ENCODE measurements at regions not wholly inside any gene's neighbourhood (a gene's known extent, or its start where the extent isn't known, plus 50 kb on each side); places are given as distances from the start of the nearest gene placed in this dataset.
"Not testable (repeated sequence)": the region's sequence is repeated elsewhere in the genome, so short reads cannot be mapped to it uniquely, and the experiment has no call there.

DNA sequence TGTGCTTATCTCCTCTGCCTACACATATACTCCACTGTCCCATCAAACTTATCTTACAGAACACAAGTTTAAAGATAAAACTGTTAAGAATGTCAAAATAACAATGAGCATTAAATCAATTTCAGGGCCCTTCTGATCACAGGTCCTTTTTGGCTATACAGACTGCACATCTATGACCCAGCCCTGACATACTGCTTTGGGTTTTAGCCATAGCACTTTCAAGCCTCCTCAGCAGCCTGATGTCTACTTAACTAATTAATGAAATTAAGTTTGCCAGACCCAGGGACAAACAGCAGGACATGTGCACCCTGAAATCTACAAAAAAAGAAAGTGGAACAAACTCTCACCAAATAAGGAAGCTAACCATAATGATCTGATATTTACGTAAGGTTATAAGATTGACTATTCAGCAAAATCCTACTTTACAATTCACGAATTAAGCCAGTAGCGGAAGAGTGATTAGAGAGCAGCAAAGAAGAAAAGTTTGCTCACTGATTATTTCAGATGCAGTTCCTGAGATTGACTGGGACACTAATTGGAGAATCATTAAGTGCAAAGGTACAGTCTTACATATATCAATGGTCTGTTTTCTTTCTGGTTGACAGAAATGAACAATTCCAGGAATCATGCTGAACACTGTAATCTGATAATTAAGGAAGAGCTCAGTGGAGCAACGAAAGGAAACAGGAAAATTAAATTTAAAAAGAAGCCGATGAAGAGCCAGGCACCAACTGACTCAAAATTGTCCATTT, 669.3 kb upstream of the LRRN3 start:
- H3K27ac ChIP-seq: no peak overlapping the region
- H3K9me3 ChIP-seq: no peaks in the 10 kb centered on the region
- no peaks in the 10 kb centered on the region for H3K27me3 ChIP-seq
- no peaks in the 10 kb centered on the region for H3K36me3 ChIP-seq
- TF ChIP-seq, protein P1, sequence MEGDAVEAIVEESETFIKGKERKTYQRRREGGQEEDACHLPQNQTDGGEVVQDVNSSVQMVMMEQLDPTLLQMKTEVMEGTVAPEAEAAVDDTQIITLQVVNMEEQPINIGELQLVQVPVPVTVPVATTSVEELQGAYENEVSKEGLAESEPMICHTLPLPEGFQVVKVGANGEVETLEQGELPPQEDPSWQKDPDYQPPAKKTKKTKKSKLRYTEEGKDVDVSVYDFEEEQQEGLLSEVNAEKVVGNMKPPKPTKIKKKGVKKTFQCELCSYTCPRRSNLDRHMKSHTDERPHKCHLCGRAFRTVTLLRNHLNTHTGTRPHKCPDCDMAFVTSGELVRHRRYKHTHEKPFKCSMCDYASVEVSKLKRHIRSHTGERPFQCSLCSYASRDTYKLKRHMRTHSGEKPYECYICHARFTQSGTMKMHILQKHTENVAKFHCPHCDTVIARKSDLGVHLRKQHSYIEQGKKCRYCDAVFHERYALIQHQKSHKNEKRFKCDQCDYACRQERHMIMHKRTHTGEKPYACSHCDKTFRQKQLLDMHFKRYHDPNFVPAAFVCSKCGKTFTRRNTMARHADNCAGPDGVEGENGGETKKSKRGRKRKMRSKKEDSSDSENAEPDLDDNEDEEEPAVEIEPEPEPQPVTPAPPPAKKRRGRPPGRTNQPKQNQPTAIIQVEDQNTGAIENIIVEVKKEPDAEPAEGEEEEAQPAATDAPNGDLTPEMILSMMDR (IDR thresholded peaks at IDR 0.05): no peak
- no peak for TF ChIP-seq POLR2A (IDR thresholded peaks at IDR 0.05)
- WGBS, 2 donors: 80 to 85% methylated on average over 5 of the region's 5 CpGs
- no peaks in the 10 kb centered on the region for H3K4me1 ChIP-seq
- no peak overlapping the region for H3K4me3 ChIP-seq (replicated peaks in 1 of 3)
- no peak for DNase-seq
- intact Hi-C loops (cut with DNase I): no loop called here

DNA sequence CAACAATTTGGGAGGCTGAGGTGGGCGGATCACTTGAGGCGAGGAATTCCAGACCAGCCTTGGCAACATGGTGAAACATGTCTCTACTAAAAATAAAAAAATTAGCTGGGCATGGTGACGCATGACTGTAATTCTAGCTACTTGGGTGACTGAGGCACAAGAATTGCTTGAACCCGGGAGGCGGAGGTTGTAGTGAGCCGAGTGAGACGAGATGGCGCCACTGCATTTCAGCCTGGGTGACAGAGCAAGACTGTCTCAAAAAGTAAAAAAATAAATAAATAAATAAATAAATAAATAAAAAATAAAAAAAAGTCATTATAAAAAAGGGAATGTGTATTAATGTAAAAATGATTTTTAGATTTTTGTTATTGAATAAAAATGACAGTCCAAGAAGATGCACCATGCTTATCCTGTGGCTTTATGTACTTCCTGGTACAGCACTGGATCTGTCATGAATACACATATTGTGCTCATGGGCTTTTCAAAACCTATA, 658.8 kb upstream of the LRRN3 start:
- DNase-seq: no peak
- Histone ChIP-seq H3K9me3 (no peaks in the 10 kb centered on the region), H3K27ac (no peak overlapping the region), H3K4me3 (replicated peaks in 1 of 3) (no peak overlapping the region), H3K36me3 (no peaks in the 10 kb centered on the region), H3K4me1 (no peaks in the 10 kb centered on the region), H3K27me3 (no peaks in the 10 kb centered on the region)
- 93 to 97% methylated on average over 8 of the region's 8 CpGs for WGBS, 2 donors
- intact Hi-C loops (cut with DNase I): no loop called here
- TF ChIP-seq, protein P1 (IDR thresholded peaks at IDR 0.05): no peak
- no peak for TF ChIP-seq POLR2A (IDR thresholded peaks at IDR 0.05)

DNA sequence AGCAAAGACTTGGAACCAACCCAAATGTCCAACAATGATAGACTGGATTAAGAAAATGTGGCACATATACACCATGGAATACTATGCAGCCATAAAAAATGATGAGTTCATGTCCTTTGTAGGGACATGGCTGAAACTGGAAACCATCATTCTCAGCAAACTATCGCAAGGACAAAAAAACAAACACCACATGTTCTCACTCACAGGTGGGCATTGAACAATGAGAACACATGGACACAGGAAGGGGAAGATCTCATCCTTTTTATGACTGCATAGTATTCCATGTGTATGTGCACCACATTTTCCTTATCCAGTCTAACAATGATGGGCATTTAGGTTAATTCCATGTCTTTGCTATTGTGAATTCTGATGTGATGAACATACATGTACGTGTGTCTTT, 652.0 kb upstream of the LRRN3 start:
- H3K27ac ChIP-seq; H3K27me3 ChIP-seq; H3K4me3 ChIP-seq (replicated peaks in 1 of 3); H3K36me3 ChIP-seq; intact Hi-C loops (cut with DNase I); H3K4me1 ChIP-seq; H3K9me3 ChIP-seq; DNase-seq: not testable (repeated sequence)
- 98 to 99% methylated on average over 2 of the region's 2 CpGs for WGBS, 2 donors

DNA sequence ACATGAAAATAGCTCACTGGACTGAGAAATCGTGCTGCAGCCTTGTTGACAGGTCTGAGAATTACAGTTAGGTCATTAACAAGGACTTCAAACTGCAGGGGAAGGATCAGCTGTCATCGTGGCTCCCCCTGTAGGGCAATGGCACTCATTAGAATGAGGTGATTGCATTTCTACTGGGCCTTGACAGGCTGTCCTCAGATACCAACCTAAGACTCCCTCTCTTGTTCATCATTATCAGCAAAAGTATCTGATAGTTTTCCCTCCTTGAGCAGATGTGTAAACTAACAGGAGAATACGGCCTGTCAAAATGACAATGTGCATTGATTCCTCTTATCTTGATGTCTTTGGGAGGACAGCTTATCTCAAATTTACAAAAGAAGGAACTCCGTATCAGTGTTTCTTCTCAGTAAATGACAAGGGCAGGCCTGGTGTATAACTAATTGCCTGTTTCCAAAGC, 648.5 kb upstream of the LRRN3 start:
- WGBS, 2 donors: 38 to 43% methylated on average over 4 of the region's 4 CpGs
- DNase-seq: peak; percentile 7 to 46
- no peak overlapping the region for H3K4me3 ChIP-seq (replicated peaks in 1 of 3)
- H3K36me3 ChIP-seq: no peaks in the 10 kb centered on the region
- H3K27me3 ChIP-seq: no peaks in the 10 kb centered on the region
- no peaks in the 10 kb centered on the region for H3K4me1 ChIP-seq
- no peak overlapping the region for H3K27ac ChIP-seq
- H3K9me3 ChIP-seq: no peaks in the 10 kb centered on the region
- intact Hi-C loops (cut with DNase I): no loop called here
- TF ChIP-seq, protein P1 (IDR thresholded peaks at IDR 0.05): peak in 3 of 6 experiments; percentile 42 to 48 (median 47)
- TF ChIP-seq POLR2A (IDR thresholded peaks at IDR 0.05): no peak

DNA sequence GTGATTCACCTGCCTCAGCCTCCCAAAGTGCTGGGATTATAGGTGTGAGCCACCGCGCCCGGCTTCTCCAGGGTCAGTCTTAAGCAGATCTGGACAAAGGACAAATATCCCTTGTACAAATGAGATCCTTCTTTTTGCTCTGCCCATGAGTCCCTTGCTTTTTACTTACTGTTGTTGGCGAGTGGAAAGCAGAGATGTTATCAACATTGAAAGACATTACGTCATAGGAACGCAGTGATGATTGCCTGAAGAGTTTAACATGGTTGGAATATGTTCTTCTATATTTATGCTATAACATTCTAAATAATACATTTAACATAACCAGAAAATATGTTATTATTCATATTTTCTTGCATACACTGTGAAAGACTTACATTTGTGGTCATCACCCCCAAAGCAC, 644.3 kb upstream of the LRRN3 start:
- no peaks in the 10 kb centered on the region for H3K9me3 ChIP-seq
- no peaks in the 10 kb centered on the region for H3K27me3 ChIP-seq
- H3K36me3 ChIP-seq: no peaks in the 10 kb centered on the region
- intact Hi-C loops (cut with DNase I): no loop called here
- no peaks in the 10 kb centered on the region for H3K4me1 ChIP-seq
- WGBS, 2 donors: 95 to 97% methylated on average over 6 of the region's 6 CpGs
- no peak overlapping the region for H3K27ac ChIP-seq
- DNase-seq: no peak
- TF ChIP-seq, protein P1 (IDR thresholded peaks at IDR 0.05): no peak
- TF ChIP-seq POLR2A (IDR thresholded peaks at IDR 0.05): no peak
- no peak overlapping the region for H3K4me3 ChIP-seq (replicated peaks in 1 of 3)

Data from thyroid gland (tissue), 4 donors.